NCI-H2227 (cell line): ENCODE measurements at regions not wholly inside any gene's neighbourhood (a gene's known extent, or its start where the extent isn't known, plus 50 kb on each side); places are given as distances from the start of the nearest gene placed in this dataset.
A peak's percentile ranks its signal among the peaks of the same experiment; 100 is the strongest.

ENCODE experiments used
- DNase-seq: peaks from one replicate; lab custom pipeline; 2025; ENCODE audit not compliant: unreplicated experiment; lab: John Stamatoyannopoulos, UW

DNA sequence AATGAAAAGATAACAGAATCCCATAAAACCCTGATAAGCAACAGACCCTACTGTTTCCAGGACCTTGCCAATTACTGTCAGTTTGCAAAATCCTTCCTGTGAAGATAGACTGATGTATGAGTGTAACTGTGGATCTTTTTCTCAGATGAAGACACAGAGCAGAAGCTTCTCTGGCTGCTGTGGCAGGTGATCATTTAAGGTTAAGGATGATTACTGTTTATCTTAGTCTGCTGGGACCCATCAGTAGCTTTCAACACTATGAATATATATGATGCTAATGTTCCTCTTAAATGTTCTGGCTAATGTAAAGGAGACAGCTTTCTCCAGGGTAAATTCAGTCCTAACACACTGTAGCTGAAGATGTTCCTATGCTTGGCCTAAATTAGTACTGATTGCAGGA lies 56.0 kb upstream of the CTTNBP2 start:
- peak; percentile 40 for DNase-seq

DNA sequence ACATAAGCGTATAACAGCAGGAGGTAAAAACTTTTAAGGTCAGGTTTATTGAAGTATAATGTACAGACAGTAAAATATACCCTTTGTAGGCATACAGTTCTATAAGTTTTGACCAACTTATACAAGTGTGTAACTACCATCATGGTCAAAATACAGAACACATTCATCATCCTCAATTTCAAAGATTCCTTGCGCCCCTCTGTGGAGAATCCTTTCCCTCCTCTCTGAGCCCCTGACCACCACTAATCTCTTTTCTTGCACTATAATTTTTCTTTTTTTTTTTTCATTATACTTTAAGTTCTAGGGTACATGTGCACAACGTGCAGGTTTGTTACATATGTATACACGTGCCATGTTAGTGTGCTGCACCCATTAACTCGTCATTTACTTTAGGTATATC lies 58.1 kb upstream of the CTTNBP2 start:
- DNase-seq = no peak

GRCh38 chr7:117937049-117937752 lies 64.0 kb upstream of the CTTNBP2 start:
- no peak for DNase-seq

GRCh38 chr7:117937753-117938483 lies 64.7 kb upstream of the CTTNBP2 start:
- no peak for DNase-seq

GRCh38 chr7:117941138-117941810 lies 68.0 kb upstream of the CTTNBP2 start:
- no peak for DNase-seq

- no peak for DNase-seq
Observed at GRCh38 chr7:117942780-117943179, 69.5 kb upstream of the CTTNBP2 start.

DNA sequence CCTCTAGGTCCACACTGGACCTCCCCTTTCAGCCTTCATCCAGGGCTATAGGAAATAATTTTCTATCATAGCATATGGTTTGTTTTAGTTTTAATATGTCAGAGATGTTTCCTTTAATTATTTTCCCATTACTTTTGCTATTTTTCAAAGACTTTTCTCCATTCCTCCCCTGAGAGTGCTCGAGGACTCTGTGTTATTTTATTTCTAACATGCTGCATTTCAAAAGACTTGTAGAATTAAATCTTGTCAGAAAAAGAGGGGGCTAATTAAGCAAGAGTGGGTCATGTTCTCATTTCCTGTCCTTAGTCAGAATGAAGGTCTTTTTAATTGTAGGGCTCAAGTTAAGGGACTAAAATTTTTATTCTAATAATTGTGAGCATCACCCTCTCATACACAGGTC lies 71.6 kb upstream of the CTTNBP2 start:
- DNase-seq = no peak

GRCh38 chr7:117946151-117946633 lies 73.0 kb upstream of the CTTNBP2 start:
- no peak for DNase-seq

- no peak for DNase-seq
Observed at GRCh38 chr7:117949232-117949631, 76.0 kb upstream of the CTTNBP2 start.

DNA sequence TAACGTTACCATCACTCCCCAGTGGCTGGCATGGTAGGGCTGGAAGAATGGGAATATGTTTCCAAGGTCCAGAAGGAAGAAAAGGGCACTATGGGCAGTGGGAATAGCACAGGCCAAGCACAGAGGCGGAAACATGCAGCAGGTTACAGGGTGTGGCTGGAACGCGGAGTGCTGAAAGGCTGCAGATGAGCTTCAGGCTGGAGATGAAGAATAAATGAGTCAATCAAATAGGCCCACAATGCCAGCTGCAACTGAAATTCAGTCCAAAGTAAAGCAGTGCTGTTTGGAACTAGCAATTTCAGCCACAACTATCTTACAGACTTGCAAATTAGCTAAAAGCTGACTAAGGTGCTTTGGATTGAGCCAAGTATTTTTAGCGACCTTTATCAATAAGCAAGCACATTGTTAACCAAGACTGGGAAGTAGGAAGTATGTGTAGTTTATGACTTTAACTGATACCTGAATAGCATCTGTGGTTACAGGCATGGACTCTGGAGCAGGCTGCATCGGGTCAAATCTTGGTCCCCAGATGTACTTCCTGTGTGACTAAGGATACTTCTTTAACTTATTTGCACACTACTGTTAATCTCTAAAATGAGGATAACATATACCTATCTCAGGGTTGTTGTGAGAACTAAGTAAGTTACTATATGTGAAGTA lies 77.5 kb upstream of the CTTNBP2 start:
- DNase-seq = no peak

DNA sequence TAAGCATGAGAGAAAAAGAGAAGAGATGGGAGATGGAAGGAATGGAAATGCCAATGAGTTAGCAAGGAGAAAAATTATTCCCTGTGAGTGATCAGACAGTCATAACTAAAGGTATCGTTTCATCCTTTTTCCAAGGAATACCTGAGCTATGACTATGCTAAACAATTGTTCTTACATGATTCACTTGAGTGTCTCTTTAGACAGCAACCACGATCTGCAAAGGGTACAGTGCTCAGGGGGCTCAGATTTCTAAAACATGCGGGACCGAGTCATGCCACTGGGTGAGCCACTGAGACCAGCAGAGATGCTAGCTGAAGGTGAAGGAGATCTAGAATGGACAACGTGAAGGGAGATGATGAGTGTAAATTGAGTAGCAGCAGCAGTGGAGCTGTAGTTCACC lies 78.0 kb upstream of the CTTNBP2 start:
- DNase-seq = no peak

GRCh38 chr7:117951691-117952280 lies 78.5 kb upstream of the CTTNBP2 start:
- no peak for DNase-seq

DNA sequence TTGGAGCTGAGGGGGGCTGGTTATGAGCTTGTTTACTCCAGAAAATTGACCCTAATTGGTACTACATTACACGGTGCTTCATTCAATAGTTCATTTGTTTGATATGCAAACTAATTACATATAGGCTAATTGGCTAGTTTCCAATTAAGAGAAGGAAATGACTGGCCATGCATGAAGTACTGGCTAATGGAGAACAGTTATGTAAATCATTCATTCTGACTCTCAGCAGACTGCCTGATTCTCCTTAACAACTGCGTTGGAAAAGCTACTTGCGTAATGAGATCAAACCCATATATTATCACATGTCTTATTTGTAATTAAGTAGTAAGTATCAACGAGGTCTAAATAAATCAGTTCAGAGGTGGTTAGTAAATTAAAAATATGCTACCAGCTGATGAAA lies 81.8 kb upstream of the CTTNBP2 start:
- DNase-seq = no peak

- DNase-seq = no peak
Observed at GRCh38 chr7:117960351-117960750, 87.1 kb upstream of the CTTNBP2 start.

DNA sequence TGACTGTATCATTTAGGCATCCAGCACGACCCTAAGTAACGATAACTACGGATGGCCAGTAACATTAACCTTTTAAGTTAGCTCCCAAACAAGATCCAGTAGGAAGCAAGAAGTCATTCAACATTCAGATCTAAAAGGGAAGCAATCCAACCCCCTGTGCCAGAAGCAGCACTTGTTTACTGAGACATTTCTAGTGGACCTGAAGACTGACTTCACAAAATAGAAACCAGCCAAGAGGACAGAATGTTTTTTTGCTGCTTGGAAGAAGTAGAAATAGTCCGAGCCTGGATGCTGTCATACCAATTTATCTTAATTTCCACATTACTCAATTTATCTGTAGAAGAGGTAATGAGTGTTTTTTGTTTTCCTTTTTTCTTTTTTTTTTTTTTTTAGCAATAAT lies 88.0 kb upstream of the CTTNBP2 start:
- no peak for DNase-seq

DNA sequence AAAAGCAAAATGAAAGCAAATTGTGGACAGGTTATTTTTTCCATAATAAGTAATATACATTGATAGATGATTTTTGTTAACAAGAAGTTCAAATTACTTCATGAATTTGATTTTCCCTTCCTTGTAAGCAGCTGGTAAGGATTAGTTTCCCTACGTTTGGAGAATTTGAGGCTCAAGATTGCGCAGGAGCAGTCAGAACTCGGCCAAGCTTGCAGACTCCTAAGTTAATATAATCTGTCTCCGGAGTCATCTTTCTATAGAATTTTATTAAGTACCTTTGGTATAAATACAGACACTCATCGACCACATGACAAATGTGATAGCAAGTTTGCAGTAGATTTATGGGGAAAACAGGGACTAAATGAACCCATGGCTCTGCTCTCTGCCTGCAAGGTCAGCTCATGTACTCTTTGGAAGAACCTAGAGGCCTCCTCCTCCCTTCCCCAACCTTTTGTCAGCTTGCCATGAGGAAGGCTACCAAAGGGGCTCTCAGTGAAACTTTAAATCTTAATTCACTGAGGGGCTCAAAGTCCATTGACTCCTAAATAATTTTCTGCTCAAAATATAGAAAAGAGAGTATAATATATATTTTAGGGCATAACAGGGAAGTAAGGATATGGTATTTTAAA lies 89.2 kb upstream of the CTTNBP2 start:
- DNase-seq = no peak

GRCh38 chr7:117963264-117964197 lies 90.3 kb upstream of the CTTNBP2 start:
- no peak for DNase-seq

- DNase-seq = no peak
Observed at GRCh38 chr7:117970801-117971200, 97.6 kb upstream of the CTTNBP2 start.

DNA sequence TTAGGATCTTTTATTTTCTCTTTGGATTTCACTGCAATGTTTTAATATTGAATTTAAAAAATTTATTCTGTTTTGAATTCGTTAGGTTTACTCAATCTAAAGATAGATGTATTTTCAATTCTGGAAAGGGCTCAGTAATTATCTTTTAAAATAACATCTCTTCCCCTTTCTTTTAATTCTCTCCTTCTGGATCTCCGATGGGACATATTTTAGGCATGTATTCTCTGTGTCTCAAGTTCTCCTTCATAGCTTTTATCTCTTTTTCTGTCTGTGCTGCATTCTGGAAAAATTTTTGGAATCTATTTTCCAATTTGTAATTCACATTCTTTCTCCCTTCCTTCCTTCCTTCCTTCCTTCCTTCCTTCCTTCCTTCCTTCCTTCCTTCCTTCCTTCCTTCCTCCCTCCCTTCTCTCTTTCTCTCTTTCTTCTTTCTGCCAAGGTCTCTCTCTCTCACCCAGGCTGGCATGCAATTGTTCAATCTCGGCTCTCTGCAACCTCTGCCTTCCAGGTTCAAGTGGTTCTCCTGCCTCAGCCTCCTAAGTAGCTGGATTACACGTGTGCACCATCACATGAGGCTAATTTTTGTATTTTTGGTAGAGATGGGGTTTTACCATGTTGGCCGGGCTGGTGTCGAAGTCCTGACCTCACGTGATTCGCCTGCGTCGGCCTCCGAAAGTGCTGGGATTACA lies 98.5 kb upstream of the CTTNBP2 start:
- no peak for DNase-seq
